GM23338 (cell line): ENCODE measurements at regions not wholly inside any gene's neighbourhood (a gene's known extent, or its start where the extent isn't known, plus 50 kb on each side); places are given as distances from the start of the nearest gene placed in this dataset.
"Not testable (repeated sequence)": the region's sequence is repeated elsewhere in the genome, so short reads cannot be mapped to it uniquely, and the experiment has no call there.

Source experiments
- ATAC-seq: fragments of 200-7000 bp; cut with Tn5 transposase; 3 replicates; pipeline ENCODE4 v1.9.1; 2020
- DNase-seq: peaks from one replicate; pipeline ENCODE4 v3.0.0-alpha.2; 2015; ENCODE audit warnings: low spot score
- H2AFZ ChIP-seq: fragments of 200-600 bp; sonication (generic); 2 replicates; pipeline ENCODE4 v1.8.0; 2016; ENCODE audit warnings: antibody characterized with exemption, mild to moderate bottlenecking, moderate library complexity
- H3F3A ChIP-seq: fragments of 200-600 bp; sonication (generic); replicated peaks from 2 replicates; pipeline ENCODE4 v1.8.0; 2017; ENCODE audit warnings: antibody characterized with exemption, mixed run types, low read depth
- H3K27ac ChIP-seq: fragments of 200-600 bp; sonication (generic); 2 replicates; pipeline ENCODE4 v1.6.1; 2016; ENCODE audit warnings: low read depth
- H3K27me3 ChIP-seq: fragments of 200-600 bp; sonication (generic); 2 replicates; pipeline ENCODE4 v1.8.0; 2016; ENCODE audit warnings: mild to moderate bottlenecking, mixed run types, moderate library complexity; ENCODE audit not compliant: insufficient read depth
- H3K36me3 ChIP-seq: fragments of 200-600 bp; sonication (generic); 2 replicates; pipeline ENCODE4 v1.8.0; 2016; ENCODE audit warnings: mild to moderate bottlenecking; ENCODE audit not compliant: insufficient read depth
- H3K4me1 ChIP-seq: fragments of 200-600 bp; sonication (generic); 2 replicates; pipeline ENCODE4 v1.8.0; 2016; ENCODE audit warnings: mild to moderate bottlenecking, moderate library complexity; ENCODE audit not compliant: insufficient read depth
- H3K4me2 ChIP-seq: fragments of 200-600 bp; sonication (generic); 2 replicates; pipeline ENCODE4 v1.7.1; 2017; ENCODE audit warnings: mixed run types
- H3K4me3 ChIP-seq: fragments of 200-600 bp; sonication (generic); 2 replicates; pipeline ENCODE4 v1.6.1; 2016; ENCODE audit warnings: mixed run types
- H3K79me2 ChIP-seq: fragments of 200-600 bp; sonication (generic); replicated peaks from 2 replicates; pipeline ENCODE4 v1.8.0; 2017; ENCODE audit warnings: mild to moderate bottlenecking; ENCODE audit not compliant: insufficient read depth
- H3K9me2 ChIP-seq: fragments of 200-600 bp; sonication (generic); 2 replicates; pipeline ENCODE4 v1.8.0; 2017; ENCODE audit not compliant: insufficient read depth
- H4K20me1 ChIP-seq: fragments of 200-600 bp; sonication (generic); replicated peaks from 2 replicates; pipeline ENCODE4 v1.8.0; 2017; ENCODE audit warnings: mild to moderate bottlenecking; ENCODE audit not compliant: insufficient read depth
- H3K27ac Mint-ChIP-seq: 2 replicates; pipeline ENCODE4 v1.8.0; 2020; ENCODE audit warnings: inconsistent platforms, mild to moderate bottlenecking, moderate library complexity, mixed read lengths
- H3K27me3 Mint-ChIP-seq: 3 replicates; pipeline ENCODE4 v1.8.0; 2022; ENCODE audit warnings: low read depth, mild to moderate bottlenecking, moderate library complexity, mixed read lengths, inconsistent platforms; ENCODE audit not compliant: insufficient read depth, poor library complexity
- H3K36me3 Mint-ChIP-seq: 3 replicates; pipeline ENCODE4 v1.8.0; 2021; ENCODE audit warnings: low read depth, mild to moderate bottlenecking, inconsistent platforms, moderate library complexity, mixed read lengths
- H3K4me1 Mint-ChIP-seq: 3 replicates; pipeline ENCODE4 v1.8.0; 2020; ENCODE audit warnings: mild to moderate bottlenecking, inconsistent platforms, mixed read lengths
- H3K4me3 Mint-ChIP-seq: 3 replicates; pipeline ENCODE4 v1.8.0; 2021; ENCODE audit warnings: moderate library complexity, mild to moderate bottlenecking, inconsistent platforms, mixed read lengths
- H3K9me3 Mint-ChIP-seq: 3 replicates; pipeline ENCODE4 v1.8.0; 2020; ENCODE audit warnings: moderate library complexity, mild to moderate bottlenecking, inconsistent platforms, mixed read lengths
- EZH2 ChIP-seq: fragments of 200-600 bp; sonication (generic); IDR thresholded peaks from one replicate; pipeline ENCODE4 v1.8.0; 2017; ENCODE audit warnings: antibody characterized with exemption, mild to moderate bottlenecking, low read depth; ENCODE audit not compliant: unreplicated experiment
- EZH2phosphoT487 ChIP-seq: fragments of 200-600 bp; sonication (generic); IDR thresholded peaks from one replicate; pipeline ENCODE4 v1.8.1; 2018; ENCODE audit warnings: antibody characterized with exemption; ENCODE audit not compliant: unreplicated experiment
- JUNB ChIP-seq: IDR thresholded peaks from one replicate; pipeline ENCODE4 v1.6.1; 2016; ENCODE audit warnings: antibody characterized with exemption; ENCODE audit not compliant: unreplicated experiment
- NANOG ChIP-seq: IDR thresholded peaks from 2 replicates; pipeline ENCODE4 v1.6.1; 2016; ENCODE audit warnings: antibody characterized with exemption, borderline replicate concordance
- POLR2AphosphoS5 ChIP-seq: IDR thresholded peaks from 2 replicates; pipeline ENCODE4 v1.6.1; 2016; ENCODE audit warnings: antibody characterized with exemption, low read depth
- ZNF462 ChIP-seq: fragments of 250-450 bp; sonication (Bioruptor Pico); IDR thresholded peaks from 2 replicates; pipeline ENCODE4 v1.5.0; 2020; ENCODE audit warnings: mild to moderate bottlenecking, moderate library complexity
- TF ChIP-seq, protein P1 (sequence below): IDR thresholded peaks from one replicate; pipeline ENCODE4 v1.6.1; 2018; ENCODE audit warnings: antibody characterized with exemption; ENCODE audit not compliant: unreplicated experiment

DNA sequence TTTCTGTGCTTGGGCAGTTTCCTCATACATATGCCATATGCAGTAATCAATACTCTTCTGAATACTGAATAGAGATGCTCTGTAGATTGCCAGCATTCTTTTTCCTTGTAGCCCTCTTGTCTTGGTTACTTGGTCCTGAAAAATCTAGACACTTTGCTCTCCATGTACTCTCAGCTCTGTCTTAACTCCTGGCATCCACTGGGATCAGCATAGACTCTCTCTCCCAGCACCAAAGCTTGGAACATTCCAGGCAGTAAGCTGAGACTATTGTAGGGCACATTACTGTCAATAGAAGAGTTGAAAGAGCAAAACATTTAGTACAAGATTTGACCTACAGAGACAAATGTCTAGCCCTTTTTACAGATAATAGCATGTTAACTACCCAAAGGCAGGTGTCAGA, 1100.3 kb downstream of the TBL1XR1 start:
- Histone ChIP-seq H3K4me1 (no peaks in the 10 kb centered on the region), H3K79me2 (no peaks in the 10 kb centered on the region), H3K9me2 (no peaks in the 10 kb centered on the region), H3K27ac (no peak overlapping the region), H3K36me3 (no peaks in the 10 kb centered on the region), H3K4me3 (no peak overlapping the region), H3F3A (no peaks in the 10 kb centered on the region), H3K27me3 (no peaks in the 10 kb centered on the region), H3K4me2 (no peak overlapping the region), H2AFZ (no peak overlapping the region), H4K20me1 (no peaks in the 10 kb centered on the region)
- Mint-ChIP-seq H3K27ac (no peak overlapping the region), H3K4me3 (no peak overlapping the region), H3K9me3 (peaks cover 6% of the 10 kb centered on the region; the same call in 2 of the 3 replicates), H3K27me3 (peaks cover 2% of the 10 kb centered on the region), H3K36me3 (no peaks in the 10 kb centered on the region), H3K4me1 (peaks cover 3% of the 10 kb centered on the region; the same call in 2 of the 3 replicates)
- no peak for TF ChIP-seq EZH2
- TF ChIP-seq, protein P1, sequence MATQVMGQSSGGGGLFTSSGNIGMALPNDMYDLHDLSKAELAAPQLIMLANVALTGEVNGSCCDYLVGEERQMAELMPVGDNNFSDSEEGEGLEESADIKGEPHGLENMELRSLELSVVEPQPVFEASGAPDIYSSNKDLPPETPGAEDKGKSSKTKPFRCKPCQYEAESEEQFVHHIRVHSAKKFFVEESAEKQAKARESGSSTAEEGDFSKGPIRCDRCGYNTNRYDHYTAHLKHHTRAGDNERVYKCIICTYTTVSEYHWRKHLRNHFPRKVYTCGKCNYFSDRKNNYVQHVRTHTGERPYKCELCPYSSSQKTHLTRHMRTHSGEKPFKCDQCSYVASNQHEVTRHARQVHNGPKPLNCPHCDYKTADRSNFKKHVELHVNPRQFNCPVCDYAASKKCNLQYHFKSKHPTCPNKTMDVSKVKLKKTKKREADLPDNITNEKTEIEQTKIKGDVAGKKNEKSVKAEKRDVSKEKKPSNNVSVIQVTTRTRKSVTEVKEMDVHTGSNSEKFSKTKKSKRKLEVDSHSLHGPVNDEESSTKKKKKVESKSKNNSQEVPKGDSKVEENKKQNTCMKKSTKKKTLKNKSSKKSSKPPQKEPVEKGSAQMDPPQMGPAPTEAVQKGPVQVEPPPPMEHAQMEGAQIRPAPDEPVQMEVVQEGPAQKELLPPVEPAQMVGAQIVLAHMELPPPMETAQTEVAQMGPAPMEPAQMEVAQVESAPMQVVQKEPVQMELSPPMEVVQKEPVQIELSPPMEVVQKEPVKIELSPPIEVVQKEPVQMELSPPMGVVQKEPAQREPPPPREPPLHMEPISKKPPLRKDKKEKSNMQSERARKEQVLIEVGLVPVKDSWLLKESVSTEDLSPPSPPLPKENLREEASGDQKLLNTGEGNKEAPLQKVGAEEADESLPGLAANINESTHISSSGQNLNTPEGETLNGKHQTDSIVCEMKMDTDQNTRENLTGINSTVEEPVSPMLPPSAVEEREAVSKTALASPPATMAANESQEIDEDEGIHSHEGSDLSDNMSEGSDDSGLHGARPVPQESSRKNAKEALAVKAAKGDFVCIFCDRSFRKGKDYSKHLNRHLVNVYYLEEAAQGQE = no peak
- TF ChIP-seq NANOG = no peak
- TF ChIP-seq ZNF462 (CRISPR knock-in tag) = no peak
- TF ChIP-seq EZH2phosphoT487 = no peak
- TF ChIP-seq POLR2AphosphoS5 = no peak
- TF ChIP-seq JUNB = no peak
- ATAC-seq = peak; percentile 43; the same call in 2 of the 3 replicates
- peak; percentile 10 for DNase-seq

DNA sequence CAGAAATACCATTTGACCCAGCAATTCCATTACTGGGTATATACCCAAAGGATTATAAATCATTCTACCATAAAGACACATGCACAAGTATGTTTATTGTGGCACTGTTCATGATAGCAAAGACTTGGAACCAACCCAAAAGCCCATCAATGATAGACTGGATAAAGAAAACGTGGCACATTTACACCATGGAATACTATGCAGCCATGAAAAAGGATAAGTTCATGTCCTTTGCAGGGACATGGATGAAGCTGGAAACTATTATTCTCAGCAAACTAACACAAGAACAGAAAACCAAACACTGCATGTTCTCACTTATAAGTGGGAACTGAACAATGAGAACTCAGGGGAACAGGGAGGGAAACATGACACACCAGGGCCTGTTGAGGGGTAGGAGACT, 1103.4 kb downstream of the TBL1XR1 start:
- not testable (repeated sequence) for ATAC-seq, H3K9me3 Mint-ChIP-seq, H3K27me3 Mint-ChIP-seq, DNase-seq, H3K27me3 ChIP-seq, H3K36me3 Mint-ChIP-seq, H2AFZ ChIP-seq, H3K4me2 ChIP-seq, H3K27ac ChIP-seq, H3K4me1 ChIP-seq, H3K36me3 ChIP-seq, H3K4me3 ChIP-seq, H3K4me1 Mint-ChIP-seq, H3K27ac Mint-ChIP-seq, H3K9me2 ChIP-seq, H3F3A ChIP-seq, H3K4me3 Mint-ChIP-seq, H4K20me1 ChIP-seq, H3K79me2 ChIP-seq
